Neural progenitor cell (in vitro differentiated cells): ENCODE measurements at regions not wholly inside any gene's neighbourhood (a gene's known extent, or its start where the extent isn't known, plus 50 kb on each side); places are given as distances from the start of the nearest gene placed in this dataset.

ENCODE experiments used
- DNase-seq: peaks from one replicate; pipeline ENCODE4 v3.0.0-alpha.2; 2016; ENCODE audit warnings: low spot score
- H2AFZ ChIP-seq: fragments of 200-600 bp; sonication (generic); replicated peaks from 2 replicates; pipeline ENCODE4 v1.6.1; 2016; ENCODE audit warnings: antibody characterized with exemption
- H3F3A ChIP-seq: fragments of 200-600 bp; sonication (generic); 2 replicates; pipeline ENCODE4 v1.6.1; 2016; ENCODE audit warnings: antibody characterized with exemption, low read depth
- H3K27ac ChIP-seq: fragments of 200-600 bp; sonication (generic); 2 replicates; pipeline ENCODE4 v1.5.1; 2016; ENCODE audit warnings: mild to moderate bottlenecking
- H3K27me3 ChIP-seq: fragments of 200-600 bp; sonication (generic); 2 replicates; pipeline ENCODE4 v1.6.1; 2016; ENCODE audit warnings: mild to moderate bottlenecking, moderate library complexity
- H3K36me3 ChIP-seq: fragments of 200-600 bp; sonication (generic); 2 replicates; pipeline ENCODE4 v1.5.1; 2016
- H3K4me1 ChIP-seq: fragments of 200-600 bp; sonication (generic); 2 replicates; pipeline ENCODE4 v1.6.1; 2016; ENCODE audit warnings: mixed run types
- H3K4me2 ChIP-seq: fragments of 200-600 bp; sonication (generic); 2 replicates; pipeline ENCODE4 v1.6.1; 2016
- H3K4me3 ChIP-seq: fragments of 200-600 bp; sonication (generic); 2 replicates; pipeline ENCODE4 v1.5.1; 2016
- H3K79me2 ChIP-seq: fragments of 200-600 bp; sonication (generic); 2 replicates; pipeline ENCODE4 v1.6.1; 2016; ENCODE audit warnings: low read depth
- H3K9ac ChIP-seq: fragments of 200-600 bp; sonication (generic); 2 replicates; pipeline ENCODE4 v1.6.1; 2016
- H3K9me3 ChIP-seq: fragments of 200-600 bp; sonication (generic); 2 replicates; pipeline ENCODE4 v1.5.1; 2016; ENCODE audit warnings: low read depth
- H4K20me1 ChIP-seq: fragments of 200-600 bp; sonication (generic); 2 replicates; pipeline ENCODE4 v1.6.1; 2016; ENCODE audit warnings: low read depth
- H3K27ac Mint-ChIP-seq: 3 replicates; pipeline ENCODE4 v1.8.0; 2021; ENCODE audit warnings: mixed read lengths
- H3K27me3 Mint-ChIP-seq: 2 replicates; pipeline ENCODE4 v1.8.0; 2022; ENCODE audit warnings: low read depth, mild to moderate bottlenecking, inconsistent platforms, moderate library complexity, mixed read lengths; ENCODE audit not compliant: insufficient read depth
- H3K36me3 Mint-ChIP-seq: 3 replicates; pipeline ENCODE4 v1.8.0; 2021; ENCODE audit warnings: mixed read lengths
- H3K4me1 Mint-ChIP-seq: 3 replicates; pipeline ENCODE4 v1.8.0; 2021; ENCODE audit warnings: mixed read lengths
- H3K4me3 Mint-ChIP-seq: 3 replicates; pipeline ENCODE4 v1.8.0; 2021; ENCODE audit warnings: mild to moderate bottlenecking, moderate library complexity, mixed read lengths
- H3K9me3 Mint-ChIP-seq: 3 replicates; pipeline ENCODE4 v1.8.0; 2020; ENCODE audit warnings: mixed read lengths
- CTCF ChIP-seq: fragments of 200-600 bp; sonication (generic); IDR thresholded peaks from 2 replicates; pipeline ENCODE4 v1.5.1; 2017; ENCODE audit warnings: antibody characterized with exemption, mild to moderate bottlenecking
- EZH2 ChIP-seq: fragments of 200-600 bp; sonication (generic); IDR thresholded peaks from 2 replicates; pipeline ENCODE4 v1.6.1; 2017; ENCODE audit warnings: antibody characterized with exemption, mild to moderate bottlenecking, moderate library complexity
- EZH2phosphoT487 ChIP-seq: fragments of 200-600 bp; sonication (generic); IDR thresholded peaks from 2 replicates; pipeline ENCODE4 v1.6.1; 2017; ENCODE audit warnings: antibody characterized with exemption

- H3K4me1 Mint-ChIP-seq: no peaks in the 10 kb centered on the region
- Histone ChIP-seq H3K79me2 (no peaks in the 10 kb centered on the region), H3K27me3 (no peaks in the 10 kb centered on the region), H3K27ac (no peak overlapping the region), H3K4me2 (no peak overlapping the region), H2AFZ (no peak overlapping the region), H3K36me3 (no peaks in the 10 kb centered on the region), H3K4me3 (no peak overlapping the region), H4K20me1 (no peaks in the 10 kb centered on the region), H3K9me3 (no peaks in the 10 kb centered on the region), H3F3A (no peaks in the 10 kb centered on the region), H3K4me1 (no peaks in the 10 kb centered on the region), H3K9ac (no peak overlapping the region)
- no peaks in the 10 kb centered on the region for H3K9me3 Mint-ChIP-seq
- DNase-seq: no peak
- H3K27ac Mint-ChIP-seq: no peak overlapping the region
- no peak overlapping the region for H3K4me3 Mint-ChIP-seq
- H3K27me3 Mint-ChIP-seq: no peaks in the 10 kb centered on the region
- no peak for TF ChIP-seq CTCF
- no peaks in the 10 kb centered on the region for H3K36me3 Mint-ChIP-seq
Observed at GRCh38 chr18:73503326-73503725, 635.5 kb upstream of the NETO1 start.

GRCh38 chr18:73487966-73488365, 620.2 kb upstream of the NETO1 start:
- no peak for DNase-seq
- Histone ChIP-seq H3K4me1 (no peaks in the 10 kb centered on the region), H4K20me1 (no peaks in the 10 kb centered on the region), H3F3A (no peaks in the 10 kb centered on the region), H3K27ac (no peak overlapping the region), H3K36me3 (no peaks in the 10 kb centered on the region), H3K9me3 (no peaks in the 10 kb centered on the region), H2AFZ (no peak overlapping the region), H3K4me3 (no peak overlapping the region), H3K79me2 (no peaks in the 10 kb centered on the region), H3K4me2 (no peak overlapping the region), H3K9ac (no peak overlapping the region), H3K27me3 (no peaks in the 10 kb centered on the region)
- TF ChIP-seq EZH2 (no peak), EZH2phosphoT487 (no peak), CTCF (no peak)
- H3K27me3 Mint-ChIP-seq: no peaks in the 10 kb centered on the region
- no peaks in the 10 kb centered on the region for H3K36me3 Mint-ChIP-seq
- H3K27ac Mint-ChIP-seq: no peak overlapping the region
- no peaks in the 10 kb centered on the region for H3K4me1 Mint-ChIP-seq
- H3K9me3 Mint-ChIP-seq: no peaks in the 10 kb centered on the region
- H3K4me3 Mint-ChIP-seq: no peak overlapping the region

- no peaks in the 10 kb centered on the region for H3K79me2 ChIP-seq
- no peak overlapping the region for H3K4me3 Mint-ChIP-seq
- H3K9me3 ChIP-seq: no peaks in the 10 kb centered on the region
- no peaks in the 10 kb centered on the region for H3F3A ChIP-seq
- H3K27ac Mint-ChIP-seq: no peak overlapping the region
- H3K4me1 ChIP-seq: no peaks in the 10 kb centered on the region
- H3K27me3 ChIP-seq: no peaks in the 10 kb centered on the region
- TF ChIP-seq EZH2phosphoT487 (no peak), EZH2 (no peak)
- H3K27me3 Mint-ChIP-seq: no peaks in the 10 kb centered on the region
- no peak overlapping the region for H2AFZ ChIP-seq
- no peaks in the 10 kb centered on the region for H3K36me3 ChIP-seq
- no peak overlapping the region for H3K27ac ChIP-seq
- no peak overlapping the region for H3K9ac ChIP-seq
- H3K4me3 ChIP-seq: no peak overlapping the region
- H3K9me3 Mint-ChIP-seq: no peaks in the 10 kb centered on the region
- no peaks in the 10 kb centered on the region for H3K36me3 Mint-ChIP-seq
- no peak overlapping the region for H3K4me2 ChIP-seq
- H4K20me1 ChIP-seq: no peaks in the 10 kb centered on the region
- no peak for DNase-seq
- no peaks in the 10 kb centered on the region for H3K4me1 Mint-ChIP-seq
Observed at GRCh38 chr18:73485166-73485565, 617.4 kb upstream of the NETO1 start.

GRCh38 chr18:73482901-73483300, 615.1 kb upstream of the NETO1 start:
- Mint-ChIP-seq H3K36me3 (no peaks in the 10 kb centered on the region), H3K9me3 (no peaks in the 10 kb centered on the region), H3K27me3 (no peaks in the 10 kb centered on the region), H3K4me1 (no peaks in the 10 kb centered on the region), H3K27ac (no peak overlapping the region), H3K4me3 (no peak overlapping the region)
- Histone ChIP-seq H3K27ac (no peak overlapping the region), H3K4me3 (no peak overlapping the region), H3K4me1 (no peaks in the 10 kb centered on the region), H3K9ac (no peak overlapping the region), H3K27me3 (no peaks in the 10 kb centered on the region), H2AFZ (peak overlapping the region; percentile 36), H3K79me2 (no peaks in the 10 kb centered on the region), H3K4me2 (no peak overlapping the region), H3K9me3 (no peaks in the 10 kb centered on the region), H4K20me1 (no peaks in the 10 kb centered on the region), H3K36me3 (no peaks in the 10 kb centered on the region), H3F3A (no peaks in the 10 kb centered on the region)
- TF ChIP-seq CTCF (no peak), EZH2 (no peak), EZH2phosphoT487 (no peak)
- DNase-seq: no peak
